Vagina (tissue), 2 donors: ENCODE measurements at regions not wholly inside any gene's neighbourhood (a gene's known extent, or its start where the extent isn't known, plus 50 kb on each side); places are given as distances from the start of the nearest gene placed in this dataset.

Experiments used
- DNase-seq, 2 donors: peaks; one replicate each; pipeline ENCODE4 v3.0.0-alpha.2; 2017; ENCODE audit errors: extremely low spot score in 2 of 2
- H3K27ac ChIP-seq: fragments of 200-600 bp; sonication (generic); one replicate; pipeline ENCODE4 v1.5.1; 2019
- H3K27me3 ChIP-seq: fragments of 200-600 bp; sonication (generic); one replicate; pipeline ENCODE4 v1.5.1; 2019
- H3K36me3 ChIP-seq, 2 donors: fragments of 200-600 bp; sonication (generic); one replicate each; pipeline ENCODE4 v1.5.1; 2017 to 2019
- H3K4me1 ChIP-seq: fragments of 200-600 bp; sonication (generic); one replicate; pipeline ENCODE4 v1.5.1; 2019
- H3K4me3 ChIP-seq, 2 donors: fragments of 200-600 bp; sonication (generic); 1 replicate in 1 of 2; 2 replicates in 1 of 2; pipeline ENCODE4 v1.5.1; 2016 to 2019
- H3K9me3 ChIP-seq: fragments of 200-600 bp; sonication (generic); one replicate; pipeline ENCODE4 v1.5.1; 2019
- CTCF ChIP-seq, 3 experiments: fragments of 450-650 bp in 2 of 3; fragments of 200-600 bp in 1 of 3; sonication (generic) in 1 of 3; IDR thresholded peaks; one replicate each; pipeline ENCODE4 v1.5.1; 2017 to 2019; ENCODE audit warnings: antibody characterized with exemption in 3 of 3, mild to moderate bottlenecking in 2 of 3, moderate library complexity in 2 of 3
- POLR2A ChIP-seq, 2 donors: fragments of 450-650 bp; IDR thresholded peaks; one replicate each; pipeline ENCODE4 v1.6.1; 2017; ENCODE audit warnings: antibody characterized with exemption in 2 of 2, mild to moderate bottlenecking in 2 of 2, moderate library complexity in 2 of 2
- POLR2AphosphoS5 ChIP-seq, 2 donors: sonication (generic); formaldehyde crosslinking; IDR thresholded peaks; one replicate each; pipeline ENCODE4 v1.9.0; 2017; ENCODE audit warnings: antibody characterized with exemption in 2 of 2, mild to moderate bottlenecking in 2 of 2, low read depth in 1 of 2; ENCODE audit not compliant: insufficient read depth in 1 of 2
- intact Hi-C: fragments of 100-400 bp; cut with DNase I; formaldehyde crosslinking; loops from one replicate; pipeline ENCODE4 v1.15.1; 2023

- no peaks in the 10 kb centered on the region for H3K27me3 ChIP-seq
- no peak for DNase-seq
- no peaks in the 10 kb centered on the region for H3K36me3 ChIP-seq
- intact Hi-C loops: loop anchor here (10.0 kb wide), 1 partner anchor 614 kb away; no protein-coding TSS in a partner anchor
- H3K27ac ChIP-seq: no peak overlapping the region
- TF ChIP-seq CTCF (IDR thresholded peaks at IDR 0.05) (peak; percentile 74 to 89 (median 80)), POLR2A (IDR thresholded peaks at IDR 0.05) (no peak)
- no peaks in the 10 kb centered on the region for H3K4me1 ChIP-seq
- H3K4me3 ChIP-seq: no peak overlapping the region
- no peaks in the 10 kb centered on the region for H3K9me3 ChIP-seq
These were observed 51.2 kb upstream of the MINAR1 start for GRCh38 chr15:79380755-79381497.

- no peak overlapping the region for H3K4me3 ChIP-seq
- H3K36me3 ChIP-seq: no peaks in the 10 kb centered on the region
- H3K9me3 ChIP-seq: no peaks in the 10 kb centered on the region
- DNase-seq: no peak
- H3K27ac ChIP-seq: no peak overlapping the region
- no peaks in the 10 kb centered on the region for H3K27me3 ChIP-seq
- intact Hi-C loops: loop anchor here (10.0 kb wide), 1 partner anchor 613 kb away; no protein-coding TSS in a partner anchor
- H3K4me1 ChIP-seq: no peaks in the 10 kb centered on the region
- no peak for TF ChIP-seq POLR2A (IDR thresholded peaks at IDR 0.05)
- TF ChIP-seq CTCF (IDR thresholded peaks at IDR 0.05): no peak
- no peak for TF ChIP-seq POLR2AphosphoS5 (IDR thresholded peaks at IDR 0.05; ENCODE audit: insufficient read depth in 1 of 2, low read depth in 1 of 2)
These were observed 50.5 kb upstream of the MINAR1 start for GRCh38 chr15:79381593-79381992.
